Stomach (tissue), 8 donors: ENCODE measurements at regions not wholly inside any gene's neighbourhood (a gene's known extent, or its start where the extent isn't known, plus 50 kb on each side); places are given as distances from the start of the nearest gene placed in this dataset.

Experiments
- DNase-seq, 2 donors: peaks; one replicate each; pipeline versions ENCODE4 v3.0.0 to v3.0.0-alpha.2; 2013 to 2019
- H3K27ac ChIP-seq, 5 donors: fragments of 200-600 bp in 4 of 5; sonication (generic) in 4 of 5; one replicate each; pipeline ENCODE4 v1.5.1; 2013 to 2019; ENCODE audit warnings: mild to moderate bottlenecking in 1 of 5, moderate library complexity in 1 of 5
- H3K27me3 ChIP-seq, 3 donors: fragments of 200-600 bp; sonication (generic); one replicate each; pipeline ENCODE4 v1.5.1; 2017 to 2019; ENCODE audit warnings: mixed run types in 1 of 3
- H3K36me3 ChIP-seq, 4 donors: fragments of 200-600 bp; sonication (generic); 1 replicate in 3 of 4; 2 replicates in 1 of 4; pipeline ENCODE4 v1.5.1; 2016 to 2019
- H3K4me1 ChIP-seq, 4 donors: fragments of 200-600 bp; sonication (generic); one replicate each; pipeline ENCODE4 v1.5.1; 2016 to 2019
- H3K4me3 ChIP-seq, 4 donors: fragments of 200-600 bp; sonication (generic) in 3 of 4; one replicate each; pipeline ENCODE4 v1.5.1; 2016 to 2019; ENCODE audit warnings: mild to moderate bottlenecking in 1 of 4
- H3K9me3 ChIP-seq, 4 donors: fragments of 200-600 bp; sonication (generic); one replicate each; pipeline ENCODE4 v1.5.1; 2016 to 2019
- EP300 ChIP-seq: sonication (generic); formaldehyde crosslinking; IDR thresholded peaks from one replicate; pipeline ENCODE4 v1.6.1; 2017; ENCODE audit warnings: antibody characterized with exemption
- POLR2A ChIP-seq, 4 donors: fragments of 450-650 bp; IDR thresholded peaks; one replicate each; pipeline ENCODE4 v1.6.1; 2016; ENCODE audit warnings: antibody characterized with exemption in 4 of 4, control low read depth in 2 of 4, mild to moderate bottlenecking in 1 of 4, moderate library complexity in 1 of 4
- POLR2AphosphoS5 ChIP-seq, 3 donors: sonication (generic); formaldehyde crosslinking; IDR thresholded peaks; one replicate each; pipeline ENCODE4 v1.6.1; 2016; ENCODE audit warnings: antibody characterized with exemption in 3 of 3
- WGBS, 5 donors: extraction: QIAGEN DNeasy Blood & Tissue Kit in 3 of 5; methylation state at CpG; one replicate each; pipeline versions ENCODE4 v1.1.5 to v1.1.7; 2013 to 2018; 5-methylcytosine and 5-hydroxymethylcytosine counted together
- intact Hi-C: fragments of 100-400 bp; cut with DNase I; formaldehyde crosslinking; loops from one replicate; pipeline ENCODE4 v1.15.1; 2023; ENCODE audit warnings: low total_unique reads
- TF ChIP-seq, protein P1 (sequence below), 7 experiments: fragments of 450-650 bp in 4 of 7; fragments of 200-600 bp in 3 of 7; sonication (generic) in 3 of 7; IDR thresholded peaks; one replicate each; pipeline ENCODE4 v1.5.1; 2016 to 2019; ENCODE audit warnings: antibody characterized with exemption in 7 of 7, control low read depth in 2 of 7, mild to moderate bottlenecking in 1 of 7
- donor health status: healthy with polysubstance abuse.
- donor health status: Bipolar disorder and iron deficiency.
- donor health status: healthy.

- peaks cover 0 to 10% (median 0%) of the 10 kb centered on the region in 4 donors for H3K9me3 ChIP-seq
- no peaks in the 10 kb centered on the region for H3K36me3 ChIP-seq
- 66 to 80% (median 70%) methylated on average over 3 of the region's 3 CpGs for WGBS, 5 donors
- TF ChIP-seq EP300: no peak
- TF ChIP-seq POLR2AphosphoS5 (IDR thresholded peaks at IDR 0.05): no peak
- TF ChIP-seq, protein P1, sequence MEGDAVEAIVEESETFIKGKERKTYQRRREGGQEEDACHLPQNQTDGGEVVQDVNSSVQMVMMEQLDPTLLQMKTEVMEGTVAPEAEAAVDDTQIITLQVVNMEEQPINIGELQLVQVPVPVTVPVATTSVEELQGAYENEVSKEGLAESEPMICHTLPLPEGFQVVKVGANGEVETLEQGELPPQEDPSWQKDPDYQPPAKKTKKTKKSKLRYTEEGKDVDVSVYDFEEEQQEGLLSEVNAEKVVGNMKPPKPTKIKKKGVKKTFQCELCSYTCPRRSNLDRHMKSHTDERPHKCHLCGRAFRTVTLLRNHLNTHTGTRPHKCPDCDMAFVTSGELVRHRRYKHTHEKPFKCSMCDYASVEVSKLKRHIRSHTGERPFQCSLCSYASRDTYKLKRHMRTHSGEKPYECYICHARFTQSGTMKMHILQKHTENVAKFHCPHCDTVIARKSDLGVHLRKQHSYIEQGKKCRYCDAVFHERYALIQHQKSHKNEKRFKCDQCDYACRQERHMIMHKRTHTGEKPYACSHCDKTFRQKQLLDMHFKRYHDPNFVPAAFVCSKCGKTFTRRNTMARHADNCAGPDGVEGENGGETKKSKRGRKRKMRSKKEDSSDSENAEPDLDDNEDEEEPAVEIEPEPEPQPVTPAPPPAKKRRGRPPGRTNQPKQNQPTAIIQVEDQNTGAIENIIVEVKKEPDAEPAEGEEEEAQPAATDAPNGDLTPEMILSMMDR (IDR thresholded peaks at IDR 0.05): no peak
- TF ChIP-seq POLR2A (IDR thresholded peaks at IDR 0.05): no peak
- no peaks in the 10 kb centered on the region for H3K27me3 ChIP-seq
- intact Hi-C loops: no loop called here
- DNase-seq: no peak
- no peak overlapping the region for H3K4me3 ChIP-seq
- no peak overlapping the region for H3K27ac ChIP-seq
- no peaks in the 10 kb centered on the region for H3K4me1 ChIP-seq
Measured at GRCh38 chr14:84554136-84554535, 975.8 kb upstream of the FLRT2 start.

GRCh38 chr14:84555493-84555892 is 974.5 kb upstream of the FLRT2 start:
- no peaks in the 10 kb centered on the region for H3K4me1 ChIP-seq
- TF ChIP-seq, protein P1 (IDR thresholded peaks at IDR 0.05): no peak
- no peak for TF ChIP-seq EP300
- no peak for TF ChIP-seq POLR2AphosphoS5 (IDR thresholded peaks at IDR 0.05)
- no peak for TF ChIP-seq POLR2A (IDR thresholded peaks at IDR 0.05)
- intact Hi-C loops: no loop called here
- DNase-seq: no peak
- WGBS, 5 donors: 39 to 61% (median 54%) methylated on average over 2 of the region's 2 CpGs
- no peak overlapping the region for H3K27ac ChIP-seq
- peaks cover 0 to 10% (median 0%) of the 10 kb centered on the region in 4 donors for H3K9me3 ChIP-seq
- H3K36me3 ChIP-seq: no peaks in the 10 kb centered on the region
- H3K27me3 ChIP-seq: no peaks in the 10 kb centered on the region
- H3K4me3 ChIP-seq: no peak overlapping the region

DNA sequence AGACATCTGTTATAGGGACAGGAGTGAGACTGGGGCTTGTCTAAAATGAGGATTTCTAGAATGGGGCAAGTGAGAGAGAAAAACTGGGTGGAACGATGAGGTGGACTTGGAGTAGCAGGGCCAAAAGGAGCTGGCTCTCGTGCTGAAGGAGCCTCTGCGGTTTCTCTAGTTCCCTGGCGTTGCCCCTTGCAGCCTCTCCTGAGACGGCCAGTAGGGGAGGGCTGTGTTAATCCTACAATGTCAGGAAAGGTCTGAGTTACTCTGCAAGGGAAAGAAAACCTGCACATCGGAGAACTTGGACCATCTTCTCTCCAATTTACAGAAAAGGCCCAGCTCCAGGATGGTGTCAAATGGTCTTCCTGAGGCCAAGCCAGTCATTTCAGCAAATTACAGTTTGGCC is 963.8 kb upstream of the FLRT2 start:
- Histone ChIP-seq H3K27me3 (no peaks in the 10 kb centered on the region), H3K4me1 (no peaks in the 10 kb centered on the region), H3K9me3 (peaks cover 0 to 6% (median 0%) of the 10 kb centered on the region in 4 donors), H3K4me3 (no peak overlapping the region), H3K36me3 (no peaks in the 10 kb centered on the region), H3K27ac (no peak overlapping the region)
- no peak for TF ChIP-seq EP300
- TF ChIP-seq POLR2A (IDR thresholded peaks at IDR 0.05): no peak
- TF ChIP-seq POLR2AphosphoS5 (IDR thresholded peaks at IDR 0.05): no peak
- TF ChIP-seq, protein P1 (IDR thresholded peaks at IDR 0.05): no peak
- 80 to 93% (median 84%) methylated on average over 6 of the region's 6 CpGs for WGBS, 5 donors
- DNase-seq: no peak
- intact Hi-C loops: no loop called here

GRCh38 chr14:84575681-84576080 is 954.3 kb upstream of the FLRT2 start:
- TF ChIP-seq POLR2AphosphoS5 (IDR thresholded peaks at IDR 0.05) (no peak), EP300 (no peak), POLR2A (IDR thresholded peaks at IDR 0.05) (no peak)
- TF ChIP-seq, protein P1 (IDR thresholded peaks at IDR 0.05): no peak
- no peaks in the 10 kb centered on the region for H3K4me1 ChIP-seq
- H3K9me3 ChIP-seq: no peaks in the 10 kb centered on the region
- H3K27me3 ChIP-seq: no peaks in the 10 kb centered on the region
- no peak for DNase-seq
- intact Hi-C loops: no loop called here
- H3K27ac ChIP-seq: no peak overlapping the region
- no peaks in the 10 kb centered on the region for H3K36me3 ChIP-seq
- H3K4me3 ChIP-seq: no peak overlapping the region
